SK-N-SH (cell line): ENCODE measurements at regions not wholly inside any gene's neighbourhood (a gene's known extent, or its start where the extent isn't known, plus 50 kb on each side); places are given as distances from the start of the nearest gene placed in this dataset.

Experiments
- CTCF ChIA-PET: fragments of 300-600, 350-600 bp; formaldehyde crosslinking; extraction: SDS; loops from one replicate; lab custom pipeline; 2021; lab: Yijun Ruan, JAX
- POLR2A ChIA-PET: fragments of 350-600 bp; sonication (Branson Sonifier 250); formaldehyde crosslinking; extraction: SDS; loops from one replicate; lab custom pipeline; 2020; ENCODE audit warnings: antibody characterized with exemption, inconsistent platforms; lab: Yijun Ruan, JAX
- DNase-seq: peaks from one replicate; pipeline ENCODE4 v3.0.0; 2012
- H2AFZ ChIP-seq: fragments of 200-600 bp; sonication (generic); 2 replicates; pipeline ENCODE4 v1.8.1; 2016; ENCODE audit warnings: antibody characterized with exemption, mild to moderate bottlenecking, low read depth
- H3F3A ChIP-seq: fragments of 200-600 bp; sonication (generic); replicated peaks from 2 replicates; pipeline ENCODE3; 2016; ENCODE audit warnings: antibody characterized with exemption, mild to moderate bottlenecking; ENCODE audit not compliant: insufficient read depth
- H3K27ac ChIP-seq, 2 experiments: fragments of 200-500 bp in 1 of 2; fragments of 200-600 bp in 1 of 2; sonication (Bioruptor generic) in 1 of 2; sonication (generic), shearing (Covaris generic) in 1 of 2; 2 replicates each; pipeline versions ENCODE4 v1.5.1 to v1.6.1; 2014 to 2016; ENCODE audit warnings: low read depth in 2 of 2, inconsistent platforms in 1 of 2, low read length in 1 of 2, mild to moderate bottlenecking in 1 of 2, mixed read lengths in 1 of 2
- H3K27me3 ChIP-seq: fragments of 200-600 bp; sonication (generic), shearing (Covaris generic); 2 replicates; pipeline ENCODE4 v1.6.1; 2016; ENCODE audit warnings: mixed run types; ENCODE audit not compliant: insufficient read depth
- H3K36me3 ChIP-seq, 2 experiments: fragments of 200-500 bp in 1 of 2; fragments of 200-600 bp in 1 of 2; sonication (Bioruptor generic) in 1 of 2; sonication (generic) in 1 of 2; replicated peaks in 1 of 2; 2 replicates each; pipeline versions ENCODE3 to v1.5.1; 2014 to 2016; ENCODE audit warnings: low read length in 1 of 2, mild to moderate bottlenecking in 1 of 2; ENCODE audit not compliant: insufficient read depth in 2 of 2, control insufficient read depth in 1 of 2
- H3K4me1 ChIP-seq, 2 experiments: fragments of 200-500 bp in 1 of 2; fragments of 200-600 bp in 1 of 2; sonication (Bioruptor generic) in 1 of 2; sonication (generic), shearing (Covaris generic) in 1 of 2; 2 replicates each; pipeline versions ENCODE4 v1.5.1 to v1.6.1; 2014 to 2016; ENCODE audit warnings: low read depth in 1 of 2, low read length in 1 of 2, mixed run types in 1 of 2; ENCODE audit not compliant: insufficient read depth in 2 of 2, control insufficient read depth in 1 of 2
- H3K4me2 ChIP-seq: fragments of 200-600 bp; sonication (generic), shearing (Covaris generic); 2 replicates; pipeline ENCODE4 v1.6.1; 2017; ENCODE audit warnings: mixed run types
- H3K4me3 ChIP-seq, 2 experiments: fragments of 200-500 bp in 1 of 2; fragments of 200-600 bp in 1 of 2; sonication (Bioruptor generic) in 1 of 2; sonication (generic), shearing (Covaris generic) in 1 of 2; 2 replicates each; pipeline versions ENCODE4 v1.5.1 to v1.8.1; 2014 to 2016; ENCODE audit warnings: low read depth in 2 of 2, inconsistent platforms in 1 of 2, low read length in 1 of 2, mild to moderate bottlenecking in 1 of 2, mixed read lengths in 1 of 2, moderate library complexity in 1 of 2
- H3K79me2 ChIP-seq: fragments of 200-600 bp; sonication (generic); 2 replicates; pipeline ENCODE4 v1.8.1; 2017; ENCODE audit warnings: mild to moderate bottlenecking; ENCODE audit not compliant: insufficient read depth
- H3K9ac ChIP-seq: fragments of 200-600 bp; sonication (generic); 2 replicates; pipeline ENCODE4 v1.6.1; 2017; ENCODE audit warnings: mixed run types
- H3K9me2 ChIP-seq: fragments of 200-600 bp; sonication (generic); 2 replicates; pipeline ENCODE4 v1.6.1; 2017; ENCODE audit warnings: mixed run types
- H3K9me3 ChIP-seq: fragments of 200-600 bp; sonication (generic); 2 replicates; pipeline ENCODE4 v1.6.1; 2017; ENCODE audit warnings: mixed run types, mild to moderate bottlenecking, moderate library complexity
- H4K20me1 ChIP-seq: fragments of 200-600 bp; sonication (generic); 2 replicates; pipeline ENCODE4 v1.6.1; 2017; ENCODE audit warnings: mild to moderate bottlenecking, mixed run types; ENCODE audit not compliant: insufficient read depth
- CHD2 ChIP-seq: fragments of 150-350 bp; IDR thresholded peaks from 2 replicates; pipeline ENCODE4 v1.6.1; 2018; ENCODE audit warnings: low read length; ENCODE audit not compliant: partially characterized antibody
- EZH2phosphoT487 ChIP-seq: fragments of 200-600 bp; sonication (generic); IDR thresholded peaks from 2 replicates; pipeline ENCODE4 v1.6.1; 2017; ENCODE audit warnings: low read depth, mixed run types, mild to moderate bottlenecking, antibody characterized with exemption, moderate library complexity, borderline replicate concordance
- FOSL2 ChIP-seq: IDR thresholded peaks from 2 replicates; pipeline ENCODE4 v1.4.0; 2012; ENCODE audit warnings: low read depth, mild to moderate bottlenecking, moderate library complexity, borderline replicate concordance
- FOXM1 ChIP-seq: IDR thresholded peaks from 2 replicates; pipeline ENCODE4 v1.4.0; 2012; ENCODE audit warnings: low read depth, mild to moderate bottlenecking
- GATA2 ChIP-seq: sonication (generic); formaldehyde crosslinking; IDR thresholded peaks from 2 replicates; pipeline ENCODE4 v1.5.0; 2020; ENCODE audit warnings: mild to moderate bottlenecking, missing genetic modification reagents
- JUND ChIP-seq: IDR thresholded peaks from 2 replicates; pipeline ENCODE4 v1.4.0; 2012
- MEF2A ChIP-seq: IDR thresholded peaks from 2 replicates; pipeline ENCODE4 v1.4.0; 2012; ENCODE audit warnings: low read depth, borderline replicate concordance
- NFIC ChIP-seq: IDR thresholded peaks from 2 replicates; pipeline ENCODE4 v1.4.0; 2012; ENCODE audit warnings: borderline replicate concordance
- SMC3 ChIP-seq: IDR thresholded peaks from 2 replicates; pipeline ENCODE4 v1.6.1; 2012; ENCODE audit warnings: low read depth, low read length, improper control_type of control experiment
- TAF1 ChIP-seq: IDR thresholded peaks from 2 replicates; pipeline ENCODE4 v1.6.1; 2012; ENCODE audit warnings: low read depth, mild to moderate bottlenecking, low read length, moderate library complexity, borderline replicate concordance
- TCF12 ChIP-seq: IDR thresholded peaks from 2 replicates; pipeline ENCODE4 v1.4.0; 2012
- TEAD4 ChIP-seq: IDR thresholded peaks from 2 replicates; pipeline ENCODE4 v1.4.0; 2012; ENCODE audit warnings: mild to moderate bottlenecking, borderline replicate concordance; ENCODE audit not compliant: insufficient read depth
- WGBS: methylation state at CpG from one replicate; pipeline ENCODE4 v1.1.6; 2017; ENCODE audit warnings: low lambda C conversion rate; 5-methylcytosine and 5-hydroxymethylcytosine counted together
- TF ChIP-seq, protein P1 (sequence below): fragments of 200-600 bp; sonication (generic); IDR thresholded peaks from 2 replicates; pipeline ENCODE4 v1.6.1; 2017; ENCODE audit warnings: antibody characterized with exemption, mild to moderate bottlenecking, moderate library complexity
- TF ChIP-seq, protein P2 (sequence below): IDR thresholded peaks from 2 replicates; pipeline ENCODE4 v1.4.0; 2012; ENCODE audit warnings: low read depth, borderline replicate concordance
- TF ChIP-seq, protein P3 (sequence below): fragments of 150-350 bp; IDR thresholded peaks from 2 replicates; pipeline ENCODE4 v1.6.1; 2016; ENCODE audit warnings: mild to moderate bottlenecking, low read depth, low read length
- TF ChIP-seq, protein P4 (sequence below): IDR thresholded peaks from 2 replicates; pipeline ENCODE4 v1.4.0; 2012; ENCODE audit warnings: low read depth, borderline replicate concordance
- TF ChIP-seq, protein P5 (sequence below): fragments of 150-350 bp; IDR thresholded peaks from 2 replicates; pipeline ENCODE4 v1.6.1; 2017; ENCODE audit warnings: antibody characterized with exemption, low read length, low read depth, borderline replicate concordance
- TF ChIP-seq, protein P6 (sequence below): IDR thresholded peaks from 2 replicates; pipeline ENCODE4; 2012

DNA sequence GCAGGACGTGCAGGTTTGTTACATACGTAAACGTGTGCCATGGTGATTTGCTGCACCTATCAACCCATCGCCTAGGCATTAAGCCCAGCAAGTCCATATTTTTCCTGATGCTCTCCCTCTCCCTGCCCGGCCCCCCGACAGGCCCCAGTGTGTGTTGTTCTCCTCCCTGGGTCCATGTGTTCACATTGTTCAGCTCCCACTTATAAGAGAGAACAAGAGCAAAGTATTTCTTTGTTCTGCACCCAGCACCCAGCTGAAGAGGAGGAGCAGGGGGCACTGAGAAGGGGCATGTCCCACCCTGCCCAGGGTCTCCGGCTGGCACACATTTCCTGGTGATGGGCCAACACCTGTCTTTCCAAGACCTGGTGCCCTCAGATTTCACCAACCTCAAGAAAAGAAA, 251.1 kb upstream of the ARID1B start:
- DNase-seq, result no peak
- POLR2A ChIA-PET, result no interaction called here
- H3K27me3 ChIP-seq, result no peaks in the 10 kb centered on the region

DNA sequence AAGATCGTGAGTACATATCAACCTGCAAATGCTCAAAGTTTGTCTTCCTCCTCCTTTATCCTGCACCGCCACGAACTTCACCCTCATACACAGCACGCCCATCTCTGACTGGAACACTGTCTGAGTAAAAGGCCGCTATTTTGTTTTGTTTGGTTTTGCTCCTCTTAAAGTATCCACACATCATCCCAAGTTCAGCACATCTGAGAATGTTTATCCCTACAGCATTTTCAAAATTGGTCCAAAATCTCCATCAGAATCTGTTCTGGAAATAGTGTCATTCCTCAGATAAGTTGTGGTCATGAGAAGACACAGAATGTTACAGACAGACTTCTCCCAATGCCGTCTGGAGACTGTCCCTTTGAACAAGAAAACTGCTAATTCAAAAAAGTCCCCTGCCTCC, 251.6 kb upstream of the ARID1B start:
- POLR2A ChIA-PET, result no interaction called here
- no peak overlapping the region for H3K9ac ChIP-seq
- TF ChIP-seq, protein P1, sequence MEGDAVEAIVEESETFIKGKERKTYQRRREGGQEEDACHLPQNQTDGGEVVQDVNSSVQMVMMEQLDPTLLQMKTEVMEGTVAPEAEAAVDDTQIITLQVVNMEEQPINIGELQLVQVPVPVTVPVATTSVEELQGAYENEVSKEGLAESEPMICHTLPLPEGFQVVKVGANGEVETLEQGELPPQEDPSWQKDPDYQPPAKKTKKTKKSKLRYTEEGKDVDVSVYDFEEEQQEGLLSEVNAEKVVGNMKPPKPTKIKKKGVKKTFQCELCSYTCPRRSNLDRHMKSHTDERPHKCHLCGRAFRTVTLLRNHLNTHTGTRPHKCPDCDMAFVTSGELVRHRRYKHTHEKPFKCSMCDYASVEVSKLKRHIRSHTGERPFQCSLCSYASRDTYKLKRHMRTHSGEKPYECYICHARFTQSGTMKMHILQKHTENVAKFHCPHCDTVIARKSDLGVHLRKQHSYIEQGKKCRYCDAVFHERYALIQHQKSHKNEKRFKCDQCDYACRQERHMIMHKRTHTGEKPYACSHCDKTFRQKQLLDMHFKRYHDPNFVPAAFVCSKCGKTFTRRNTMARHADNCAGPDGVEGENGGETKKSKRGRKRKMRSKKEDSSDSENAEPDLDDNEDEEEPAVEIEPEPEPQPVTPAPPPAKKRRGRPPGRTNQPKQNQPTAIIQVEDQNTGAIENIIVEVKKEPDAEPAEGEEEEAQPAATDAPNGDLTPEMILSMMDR, result no peak
- TF ChIP-seq, protein P2, sequence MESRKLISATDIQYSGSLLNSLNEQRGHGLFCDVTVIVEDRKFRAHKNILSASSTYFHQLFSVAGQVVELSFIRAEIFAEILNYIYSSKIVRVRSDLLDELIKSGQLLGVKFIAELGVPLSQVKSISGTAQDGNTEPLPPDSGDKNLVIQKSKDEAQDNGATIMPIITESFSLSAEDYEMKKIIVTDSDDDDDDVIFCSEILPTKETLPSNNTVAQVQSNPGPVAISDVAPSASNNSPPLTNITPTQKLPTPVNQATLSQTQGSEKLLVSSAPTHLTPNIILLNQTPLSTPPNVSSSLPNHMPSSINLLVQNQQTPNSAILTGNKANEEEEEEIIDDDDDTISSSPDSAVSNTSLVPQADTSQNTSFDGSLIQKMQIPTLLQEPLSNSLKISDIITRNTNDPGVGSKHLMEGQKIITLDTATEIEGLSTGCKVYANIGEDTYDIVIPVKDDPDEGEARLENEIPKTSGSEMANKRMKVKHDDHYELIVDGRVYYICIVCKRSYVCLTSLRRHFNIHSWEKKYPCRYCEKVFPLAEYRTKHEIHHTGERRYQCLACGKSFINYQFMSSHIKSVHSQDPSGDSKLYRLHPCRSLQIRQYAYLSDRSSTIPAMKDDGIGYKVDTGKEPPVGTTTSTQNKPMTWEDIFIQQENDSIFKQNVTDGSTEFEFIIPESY, result no peak
- TF ChIP-seq FOXM1 (no peak), SMC3 (no peak), TEAD4 (no peak), TAF1 (no peak)
- TF ChIP-seq, protein P3, sequence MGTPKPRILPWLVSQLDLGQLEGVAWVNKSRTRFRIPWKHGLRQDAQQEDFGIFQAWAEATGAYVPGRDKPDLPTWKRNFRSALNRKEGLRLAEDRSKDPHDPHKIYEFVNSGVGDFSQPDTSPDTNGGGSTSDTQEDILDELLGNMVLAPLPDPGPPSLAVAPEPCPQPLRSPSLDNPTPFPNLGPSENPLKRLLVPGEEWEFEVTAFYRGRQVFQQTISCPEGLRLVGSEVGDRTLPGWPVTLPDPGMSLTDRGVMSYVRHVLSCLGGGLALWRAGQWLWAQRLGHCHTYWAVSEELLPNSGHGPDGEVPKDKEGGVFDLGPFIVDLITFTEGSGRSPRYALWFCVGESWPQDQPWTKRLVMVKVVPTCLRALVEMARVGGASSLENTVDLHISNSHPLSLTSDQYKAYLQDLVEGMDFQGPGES, result no peak
- TF ChIP-seq, protein P4, sequence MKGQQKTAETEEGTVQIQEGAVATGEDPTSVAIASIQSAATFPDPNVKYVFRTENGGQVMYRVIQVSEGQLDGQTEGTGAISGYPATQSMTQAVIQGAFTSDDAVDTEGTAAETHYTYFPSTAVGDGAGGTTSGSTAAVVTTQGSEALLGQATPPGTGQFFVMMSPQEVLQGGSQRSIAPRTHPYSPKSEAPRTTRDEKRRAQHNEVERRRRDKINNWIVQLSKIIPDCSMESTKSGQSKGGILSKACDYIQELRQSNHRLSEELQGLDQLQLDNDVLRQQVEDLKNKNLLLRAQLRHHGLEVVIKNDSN, result no peak

More for the DNA sequence above, 251.1 kb upstream of the ARID1B start:
- Histone ChIP-seq H3K4me1 (no peaks in the 10 kb centered on the region), H2AFZ (no peak overlapping the region), H3K9me3 (no peaks in the 10 kb centered on the region), H3K4me2 (no peak overlapping the region), H3F3A (no peaks in the 10 kb centered on the region), H3K36me3 (no peaks in the 10 kb centered on the region), H3K9ac (no peak overlapping the region), H3K79me2 (no peaks in the 10 kb centered on the region), H3K4me3 (no peak overlapping the region), H4K20me1 (no peaks in the 10 kb centered on the region), H3K27ac (no peak overlapping the region), H3K9me2 (no peaks in the 10 kb centered on the region)
- no peak for TF ChIP-seq CHD2
- TF ChIP-seq MEF2A, result no peak
- TF ChIP-seq SMC3, result no peak
- TF ChIP-seq, protein P3, result no peak
- TF ChIP-seq FOXM1, result no peak
- TF ChIP-seq JUND, result no peak
- TF ChIP-seq GATA2 (CRISPR knock-in tag), result no peak
- no peak for TF ChIP-seq EZH2phosphoT487
- TF ChIP-seq, protein P5, sequence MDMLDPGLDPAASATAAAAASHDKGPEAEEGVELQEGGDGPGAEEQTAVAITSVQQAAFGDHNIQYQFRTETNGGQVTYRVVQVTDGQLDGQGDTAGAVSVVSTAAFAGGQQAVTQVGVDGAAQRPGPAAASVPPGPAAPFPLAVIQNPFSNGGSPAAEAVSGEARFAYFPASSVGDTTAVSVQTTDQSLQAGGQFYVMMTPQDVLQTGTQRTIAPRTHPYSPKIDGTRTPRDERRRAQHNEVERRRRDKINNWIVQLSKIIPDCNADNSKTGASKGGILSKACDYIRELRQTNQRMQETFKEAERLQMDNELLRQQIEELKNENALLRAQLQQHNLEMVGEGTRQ, result no peak
- no peak for TF ChIP-seq FOSL2
- TF ChIP-seq, protein P4, result no peak
- no peak for TF ChIP-seq TCF12
- TF ChIP-seq NFIC, result no peak
- TF ChIP-seq, protein P6, sequence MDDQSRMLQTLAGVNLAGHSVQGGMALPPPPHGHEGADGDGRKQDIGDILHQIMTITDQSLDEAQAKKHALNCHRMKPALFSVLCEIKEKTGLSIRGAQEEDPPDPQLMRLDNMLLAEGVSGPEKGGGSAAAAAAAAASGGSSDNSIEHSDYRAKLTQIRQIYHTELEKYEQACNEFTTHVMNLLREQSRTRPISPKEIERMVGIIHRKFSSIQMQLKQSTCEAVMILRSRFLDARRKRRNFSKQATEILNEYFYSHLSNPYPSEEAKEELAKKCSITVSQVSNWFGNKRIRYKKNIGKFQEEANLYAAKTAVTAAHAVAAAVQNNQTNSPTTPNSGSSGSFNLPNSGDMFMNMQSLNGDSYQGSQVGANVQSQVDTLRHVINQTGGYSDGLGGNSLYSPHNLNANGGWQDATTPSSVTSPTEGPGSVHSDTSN, result no peak
- CTCF ChIA-PET, result no interaction called here
- 59% methylated on average over 7 of the region's 7 CpGs for WGBS

More for the DNA sequence above, 251.6 kb upstream of the ARID1B start:
- Histone ChIP-seq H3K27ac (no peak overlapping the region), H3K4me1 (no peaks in the 10 kb centered on the region), H3K79me2 (no peaks in the 10 kb centered on the region), H3K4me2 (no peak overlapping the region), H3K9me2 (no peaks in the 10 kb centered on the region), H3K27me3 (no peaks in the 10 kb centered on the region), H3K4me3 (no peak overlapping the region), H3K36me3 (no peaks in the 10 kb centered on the region), H4K20me1 (no peaks in the 10 kb centered on the region), H3K9me3 (no peaks in the 10 kb centered on the region), H2AFZ (no peak overlapping the region), H3F3A (no peaks in the 10 kb centered on the region)
- WGBS, result 74% methylated on average over 6 of the region's 6 CpGs
- DNase-seq, result no peak
- CTCF ChIA-PET, result no interaction called here
